H1 (cell line): ENCODE measurements at regions not wholly inside any gene's neighbourhood (a gene's known extent, or its start where the extent isn't known, plus 50 kb on each side); places are given as distances from the start of the nearest gene placed in this dataset.

Experiments used
- CBX8 ChIP-seq: fragments of 300-800, 300-1000 bp; sonication (generic); IDR thresholded peaks from 2 replicates; pipeline ENCODE4 v1.7.1; 2016; ENCODE audit warnings: low read depth, low read length, borderline replicate concordance
- CREB1 ChIP-seq: IDR thresholded peaks from 2 replicates; pipeline ENCODE4 v1.6.1; 2012; ENCODE audit warnings: inconsistent platforms
- EGR1 ChIP-seq: IDR thresholded peaks from 2 replicates; pipeline ENCODE4 v1.6.1; 2011; ENCODE audit warnings: low read depth, low read length, borderline replicate concordance
- FOSL1 ChIP-seq: IDR thresholded peaks from 2 replicates; pipeline ENCODE4 v1.6.1; 2011; ENCODE audit warnings: mild to moderate bottlenecking, low read depth, low read length, moderate library complexity; ENCODE audit not compliant: insufficient read depth
- POLR2A ChIP-seq, 2 experiments: IDR thresholded peaks; 1 replicate in 1 of 2; 2 replicates in 1 of 2; pipeline ENCODE4 v1.6.1; 2011; ENCODE audit warnings: low read depth in 2 of 2, low read length in 2 of 2, mild to moderate bottlenecking in 2 of 2; ENCODE audit errors: control extremely low read depth in 1 of 2
- RAD21 ChIP-seq, 2 experiments: IDR thresholded peaks in 1 of 2; conservative IDR thresholded peaks in 1 of 2; 2 replicates each; pipeline ENCODE4 v1.6.1; 2011; ENCODE audit warnings: low read depth in 2 of 2, low read length in 2 of 2, improper control_type of control experiment in 1 of 2, inconsistent platforms in 1 of 2, mild to moderate bottlenecking in 1 of 2, moderate library complexity in 1 of 2
- RXRA ChIP-seq: IDR thresholded peaks from 2 replicates; pipeline ENCODE4 v1.6.1; 2011; ENCODE audit warnings: low read depth, mild to moderate bottlenecking, low read length, moderate library complexity; ENCODE audit not compliant: insufficient read depth
- SRF ChIP-seq: IDR thresholded peaks from 2 replicates; pipeline ENCODE4 v1.6.1; 2011; ENCODE audit warnings: mild to moderate bottlenecking, low read depth, low read length, moderate library complexity
- TBP ChIP-seq: IDR thresholded peaks from 2 replicates; pipeline ENCODE4 v1.6.1; 2011; ENCODE audit warnings: low read depth, low read length, improper control_type of control experiment
- TF ChIP-seq, protein P1 (sequence below): fragments of 300-600 bp; sonication (generic); IDR thresholded peaks from 2 replicates; pipeline ENCODE4 v1.7.1; 2012; ENCODE audit warnings: low read length, moderate library complexity, mild to moderate bottlenecking, inconsistent platforms; ENCODE audit not compliant: insufficient replicate concordance
- TF ChIP-seq, protein P2 (sequence below): IDR thresholded peaks from 2 replicates; pipeline ENCODE4 v1.6.1; 2012; ENCODE audit warnings: inconsistent platforms

DNA sequence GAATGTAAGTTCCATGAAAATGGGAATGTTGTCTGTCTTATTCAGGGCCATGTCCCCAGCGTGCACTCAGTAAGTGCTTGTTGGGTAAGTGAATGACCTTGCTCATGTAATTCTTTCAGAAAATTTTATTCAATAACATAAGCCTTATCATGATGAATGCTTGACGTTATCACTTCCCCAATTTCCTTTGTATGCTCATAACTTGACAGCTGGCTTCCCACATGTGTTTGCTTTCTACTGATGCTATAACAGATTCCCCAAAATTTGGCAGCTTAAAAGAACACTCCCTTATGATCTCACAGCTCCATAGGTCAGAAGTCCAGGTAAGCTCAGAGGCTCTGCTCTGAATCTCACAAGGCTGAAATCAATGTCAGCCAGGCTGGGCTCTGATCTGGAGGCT, 155.8 kb upstream of the POU2AF2 start (continued):
- TF ChIP-seq, protein P1, sequence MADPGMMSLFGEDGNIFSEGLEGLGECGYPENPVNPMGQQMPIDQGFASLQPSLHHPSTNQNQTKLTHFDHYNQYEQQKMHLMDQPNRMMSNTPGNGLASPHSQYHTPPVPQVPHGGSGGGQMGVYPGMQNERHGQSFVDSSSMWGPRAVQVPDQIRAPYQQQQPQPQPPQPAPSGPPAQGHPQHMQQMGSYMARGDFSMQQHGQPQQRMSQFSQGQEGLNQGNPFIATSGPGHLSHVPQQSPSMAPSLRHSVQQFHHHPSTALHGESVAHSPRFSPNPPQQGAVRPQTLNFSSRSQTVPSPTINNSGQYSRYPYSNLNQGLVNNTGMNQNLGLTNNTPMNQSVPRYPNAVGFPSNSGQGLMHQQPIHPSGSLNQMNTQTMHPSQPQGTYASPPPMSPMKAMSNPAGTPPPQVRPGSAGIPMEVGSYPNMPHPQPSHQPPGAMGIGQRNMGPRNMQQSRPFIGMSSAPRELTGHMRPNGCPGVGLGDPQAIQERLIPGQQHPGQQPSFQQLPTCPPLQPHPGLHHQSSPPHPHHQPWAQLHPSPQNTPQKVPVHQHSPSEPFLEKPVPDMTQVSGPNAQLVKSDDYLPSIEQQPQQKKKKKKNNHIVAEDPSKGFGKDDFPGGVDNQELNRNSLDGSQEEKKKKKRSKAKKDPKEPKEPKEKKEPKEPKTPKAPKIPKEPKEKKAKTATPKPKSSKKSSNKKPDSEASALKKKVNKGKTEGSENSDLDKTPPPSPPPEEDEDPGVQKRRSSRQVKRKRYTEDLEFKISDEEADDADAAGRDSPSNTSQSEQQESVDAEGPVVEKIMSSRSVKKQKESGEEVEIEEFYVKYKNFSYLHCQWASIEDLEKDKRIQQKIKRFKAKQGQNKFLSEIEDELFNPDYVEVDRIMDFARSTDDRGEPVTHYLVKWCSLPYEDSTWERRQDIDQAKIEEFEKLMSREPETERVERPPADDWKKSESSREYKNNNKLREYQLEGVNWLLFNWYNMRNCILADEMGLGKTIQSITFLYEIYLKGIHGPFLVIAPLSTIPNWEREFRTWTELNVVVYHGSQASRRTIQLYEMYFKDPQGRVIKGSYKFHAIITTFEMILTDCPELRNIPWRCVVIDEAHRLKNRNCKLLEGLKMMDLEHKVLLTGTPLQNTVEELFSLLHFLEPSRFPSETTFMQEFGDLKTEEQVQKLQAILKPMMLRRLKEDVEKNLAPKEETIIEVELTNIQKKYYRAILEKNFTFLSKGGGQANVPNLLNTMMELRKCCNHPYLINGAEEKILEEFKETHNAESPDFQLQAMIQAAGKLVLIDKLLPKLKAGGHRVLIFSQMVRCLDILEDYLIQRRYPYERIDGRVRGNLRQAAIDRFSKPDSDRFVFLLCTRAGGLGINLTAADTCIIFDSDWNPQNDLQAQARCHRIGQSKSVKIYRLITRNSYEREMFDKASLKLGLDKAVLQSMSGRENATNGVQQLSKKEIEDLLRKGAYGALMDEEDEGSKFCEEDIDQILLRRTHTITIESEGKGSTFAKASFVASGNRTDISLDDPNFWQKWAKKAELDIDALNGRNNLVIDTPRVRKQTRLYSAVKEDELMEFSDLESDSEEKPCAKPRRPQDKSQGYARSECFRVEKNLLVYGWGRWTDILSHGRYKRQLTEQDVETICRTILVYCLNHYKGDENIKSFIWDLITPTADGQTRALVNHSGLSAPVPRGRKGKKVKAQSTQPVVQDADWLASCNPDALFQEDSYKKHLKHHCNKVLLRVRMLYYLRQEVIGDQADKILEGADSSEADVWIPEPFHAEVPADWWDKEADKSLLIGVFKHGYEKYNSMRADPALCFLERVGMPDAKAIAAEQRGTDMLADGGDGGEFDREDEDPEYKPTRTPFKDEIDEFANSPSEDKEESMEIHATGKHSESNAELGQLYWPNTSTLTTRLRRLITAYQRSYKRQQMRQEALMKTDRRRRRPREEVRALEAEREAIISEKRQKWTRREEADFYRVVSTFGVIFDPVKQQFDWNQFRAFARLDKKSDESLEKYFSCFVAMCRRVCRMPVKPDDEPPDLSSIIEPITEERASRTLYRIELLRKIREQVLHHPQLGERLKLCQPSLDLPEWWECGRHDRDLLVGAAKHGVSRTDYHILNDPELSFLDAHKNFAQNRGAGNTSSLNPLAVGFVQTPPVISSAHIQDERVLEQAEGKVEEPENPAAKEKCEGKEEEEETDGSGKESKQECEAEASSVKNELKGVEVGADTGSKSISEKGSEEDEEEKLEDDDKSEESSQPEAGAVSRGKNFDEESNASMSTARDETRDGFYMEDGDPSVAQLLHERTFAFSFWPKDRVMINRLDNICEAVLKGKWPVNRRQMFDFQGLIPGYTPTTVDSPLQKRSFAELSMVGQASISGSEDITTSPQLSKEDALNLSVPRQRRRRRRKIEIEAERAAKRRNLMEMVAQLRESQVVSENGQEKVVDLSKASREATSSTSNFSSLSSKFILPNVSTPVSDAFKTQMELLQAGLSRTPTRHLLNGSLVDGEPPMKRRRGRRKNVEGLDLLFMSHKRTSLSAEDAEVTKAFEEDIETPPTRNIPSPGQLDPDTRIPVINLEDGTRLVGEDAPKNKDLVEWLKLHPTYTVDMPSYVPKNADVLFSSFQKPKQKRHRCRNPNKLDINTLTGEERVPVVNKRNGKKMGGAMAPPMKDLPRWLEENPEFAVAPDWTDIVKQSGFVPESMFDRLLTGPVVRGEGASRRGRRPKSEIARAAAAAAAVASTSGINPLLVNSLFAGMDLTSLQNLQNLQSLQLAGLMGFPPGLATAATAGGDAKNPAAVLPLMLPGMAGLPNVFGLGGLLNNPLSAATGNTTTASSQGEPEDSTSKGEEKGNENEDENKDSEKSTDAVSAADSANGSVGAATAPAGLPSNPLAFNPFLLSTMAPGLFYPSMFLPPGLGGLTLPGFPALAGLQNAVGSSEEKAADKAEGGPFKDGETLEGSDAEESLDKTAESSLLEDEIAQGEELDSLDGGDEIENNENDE = no peak
- TF ChIP-seq CREB1 (no peak), FOSL1 (no peak), RXRA (no peak), CBX8 (no peak), EGR1 (no peak), SRF (no peak), POLR2A (IDR thresholded peaks at IDR 0.05; ENCODE audit: control extremely low read depth in 1 of 2, low read depth in 2 of 2, low read length in 2 of 2) (no peak), TBP (no peak), RAD21 (IDR thresholded peaks at IDR 0.05 in 1 of 2, conservative IDR thresholded peaks at IDR 0.05 in 1 of 2; ENCODE audit: low read depth in 2 of 2, low read length in 2 of 2) (no peak)
- TF ChIP-seq, protein P2, sequence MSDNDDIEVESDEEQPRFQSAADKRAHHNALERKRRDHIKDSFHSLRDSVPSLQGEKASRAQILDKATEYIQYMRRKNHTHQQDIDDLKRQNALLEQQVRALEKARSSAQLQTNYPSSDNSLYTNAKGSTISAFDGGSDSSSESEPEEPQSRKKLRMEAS = no peak
